Activated CD4-positive, alpha-beta T cell treated with anti-CD3 and anti-CD28 coated beads, Interleukin-2, amount 50 U/mL, for 4 hours (primary cell): ENCODE measurements at regions not wholly inside any gene's neighbourhood (a gene's known extent, or its start where the extent isn't known, plus 50 kb on each side); places are given as distances from the start of the nearest gene placed in this dataset.

Experiments used
- DNase-seq, 2 experiments: peaks; one replicate each; pipeline ENCODE4 v3.0.0-alpha.2; 2020

DNA sequence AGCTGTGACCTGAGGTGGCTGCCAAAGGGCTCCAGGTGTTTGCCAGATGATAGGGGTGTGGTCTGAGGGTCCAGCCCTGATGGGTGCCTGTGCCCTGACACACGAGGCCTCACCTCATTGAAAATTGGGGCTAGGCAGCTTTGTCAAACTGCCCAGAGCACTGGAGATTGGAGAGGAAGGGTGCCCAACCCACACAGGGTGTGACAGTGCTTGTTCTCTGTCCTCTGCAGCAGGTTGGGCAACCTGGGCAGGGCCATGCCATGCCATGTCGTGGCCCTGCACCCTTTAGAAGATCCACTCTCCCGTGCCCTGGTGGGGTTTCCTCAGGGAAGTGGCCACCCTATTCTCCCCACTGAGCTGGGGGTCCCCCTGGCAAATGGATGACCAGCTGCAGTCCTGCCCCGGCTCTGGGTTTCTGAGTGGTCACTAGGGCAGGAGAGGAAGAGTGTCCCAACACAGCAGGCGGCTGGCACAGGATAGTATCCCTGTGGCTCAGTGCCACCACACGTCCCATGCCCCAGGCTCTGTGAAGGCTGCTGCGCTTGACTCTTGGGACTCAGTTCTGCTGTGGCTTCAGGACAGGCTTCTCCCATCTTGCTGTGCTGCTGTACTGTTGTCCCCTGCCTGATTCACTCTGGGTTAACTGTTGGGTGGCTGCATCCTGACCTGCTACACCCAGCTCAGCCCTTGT is 100.8 kb upstream of the PITX1 start:
- DNase-seq = no peak

DNA sequence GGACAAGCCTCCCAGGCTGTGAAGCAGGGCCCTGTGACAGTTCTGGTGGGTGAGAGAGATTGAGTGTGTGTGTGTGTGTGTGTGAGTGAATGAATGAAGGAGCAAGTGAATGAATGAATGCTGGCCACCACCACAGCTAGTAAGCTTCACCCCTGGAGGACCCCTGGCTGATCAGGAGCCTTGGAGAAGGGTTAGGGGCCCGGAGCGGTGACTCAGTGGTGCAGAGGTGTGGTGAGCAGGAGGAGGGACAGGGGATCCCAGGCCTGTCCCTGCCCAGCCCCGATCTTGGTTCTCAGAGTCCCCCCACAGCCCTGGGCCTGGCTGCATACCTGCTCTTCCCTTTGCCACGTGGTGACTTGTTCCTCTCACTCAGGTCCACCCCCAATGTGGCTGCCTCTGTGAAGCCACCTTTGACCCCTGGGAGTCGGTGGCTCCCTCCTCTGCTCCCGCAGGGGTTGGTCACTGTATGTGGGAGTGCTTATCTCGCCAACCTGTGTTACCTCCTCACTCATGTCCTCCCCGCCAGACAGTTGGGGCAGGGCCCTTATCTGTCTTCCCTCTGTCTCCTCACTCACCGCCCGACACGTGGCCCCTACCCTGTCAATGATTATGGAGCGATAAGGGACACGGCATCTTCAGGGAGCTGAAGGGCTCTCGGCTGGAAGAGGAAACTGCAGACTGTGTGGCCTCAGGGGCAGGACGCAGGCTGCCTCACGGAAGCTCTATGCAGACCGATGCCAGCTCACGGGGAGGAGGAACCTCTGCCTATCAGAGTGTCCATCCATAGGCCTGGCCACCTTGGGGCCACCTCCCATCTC is 99.9 kb upstream of the PITX1 start:
- no peak for DNase-seq

DNA sequence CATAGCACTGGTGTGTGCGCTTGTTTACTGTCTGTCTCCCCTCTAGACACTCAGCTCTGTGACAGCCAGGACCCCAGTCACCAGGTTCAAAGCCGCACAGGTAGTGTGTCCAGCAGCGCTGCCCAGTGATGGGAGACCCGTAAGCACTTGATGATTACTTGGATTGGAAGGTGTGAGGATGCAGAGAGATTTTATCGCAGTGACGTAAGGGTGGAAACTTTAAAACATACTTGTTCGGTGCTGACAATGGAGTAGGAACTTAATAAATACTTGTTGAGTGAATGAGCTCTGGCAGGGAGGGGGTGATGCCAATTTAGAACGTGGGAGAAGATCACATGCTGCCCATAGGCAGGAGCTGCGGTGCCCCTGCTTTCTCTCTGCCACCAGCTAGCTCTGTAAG is 99.2 kb upstream of the PITX1 start:
- DNase-seq = no peak

DNA sequence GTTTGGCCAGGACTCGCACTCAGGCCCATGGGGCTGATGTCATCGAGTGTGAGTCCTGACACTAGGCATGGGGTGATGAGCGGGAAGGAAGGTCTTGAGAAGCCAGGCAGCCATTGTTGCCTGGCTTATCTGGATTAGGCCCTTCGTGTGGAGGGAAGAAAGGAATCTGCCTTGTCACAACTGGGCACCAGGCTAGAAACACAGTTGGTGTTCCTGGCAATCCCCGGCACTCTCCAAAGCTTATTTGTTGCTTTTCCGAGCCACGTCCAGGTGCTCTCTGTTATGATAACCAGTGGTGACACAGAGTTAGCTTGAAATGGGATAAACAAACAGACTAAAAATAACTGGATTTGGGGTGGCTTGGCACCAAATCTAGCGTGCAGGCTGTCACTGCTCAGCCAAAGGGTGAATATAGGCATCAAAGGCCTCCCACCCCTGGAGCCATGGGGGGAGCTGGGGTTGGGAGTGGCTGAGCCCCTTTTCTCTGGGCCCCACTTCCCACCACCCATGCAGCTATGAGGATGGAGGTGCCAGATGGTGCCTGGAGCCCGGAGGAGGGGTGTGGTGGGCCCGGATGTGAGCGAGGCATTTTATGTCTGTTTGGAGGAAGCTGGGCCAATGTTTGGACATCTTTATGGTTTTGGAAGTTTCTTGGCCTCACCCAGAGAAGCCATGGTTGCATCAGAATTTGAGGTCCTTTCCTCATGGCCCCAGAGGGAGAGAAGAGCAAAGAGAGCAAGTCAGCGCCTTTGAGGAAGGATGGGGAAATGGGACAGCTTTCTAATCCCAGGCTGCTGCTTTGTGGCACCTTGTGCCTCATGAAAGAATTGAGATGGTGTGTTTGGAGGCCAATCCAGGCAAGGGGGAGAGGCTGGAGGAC is 98.0 kb upstream of the PITX1 start:
- no peak for DNase-seq

DNA sequence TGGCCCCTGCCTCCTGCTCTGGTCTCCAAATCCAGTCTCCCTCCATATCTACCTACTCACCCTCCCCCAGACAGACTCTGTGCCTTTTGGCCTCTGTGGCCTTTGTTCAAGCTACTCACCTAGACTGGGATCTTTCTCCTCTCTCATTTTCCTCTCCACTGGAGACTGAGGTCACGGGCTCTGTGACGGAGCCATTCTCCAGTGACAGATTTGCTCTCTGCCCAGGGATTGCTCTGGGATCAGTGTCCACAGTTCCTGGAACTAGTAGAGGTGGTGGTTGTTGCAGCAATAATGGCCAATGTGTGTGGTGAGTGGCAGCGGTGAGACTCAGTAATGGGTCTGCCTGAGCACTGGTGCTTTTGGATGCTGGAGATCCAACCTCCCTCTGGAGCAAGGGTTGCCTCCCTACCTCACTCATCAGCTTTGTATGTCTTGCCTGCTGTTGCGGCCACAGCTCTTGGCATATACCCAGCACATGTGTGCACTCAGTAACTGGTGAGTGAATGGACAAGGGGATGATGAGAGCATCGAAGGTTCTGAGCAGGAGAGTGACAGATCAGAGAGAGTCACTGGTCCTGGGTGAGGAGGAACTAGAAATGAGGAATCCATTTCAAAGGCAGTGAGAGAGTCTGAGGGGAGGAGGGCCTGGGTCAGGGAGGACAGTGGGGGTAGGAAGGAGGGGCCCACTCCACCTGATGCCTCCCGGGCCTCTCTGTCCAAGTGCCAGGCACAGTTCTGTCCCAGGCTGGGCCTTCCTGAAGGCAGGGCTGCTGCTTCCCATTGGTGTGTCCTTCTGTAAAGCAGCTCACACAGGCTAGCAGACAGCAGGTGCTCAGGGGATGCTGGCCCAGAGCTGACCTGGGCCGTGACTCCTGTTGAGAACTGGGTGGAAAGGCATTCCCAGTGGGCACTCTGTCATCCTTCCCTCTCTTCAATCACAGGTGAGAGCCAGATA is 96.5 kb upstream of the PITX1 start:
- no peak for DNase-seq

DNA sequence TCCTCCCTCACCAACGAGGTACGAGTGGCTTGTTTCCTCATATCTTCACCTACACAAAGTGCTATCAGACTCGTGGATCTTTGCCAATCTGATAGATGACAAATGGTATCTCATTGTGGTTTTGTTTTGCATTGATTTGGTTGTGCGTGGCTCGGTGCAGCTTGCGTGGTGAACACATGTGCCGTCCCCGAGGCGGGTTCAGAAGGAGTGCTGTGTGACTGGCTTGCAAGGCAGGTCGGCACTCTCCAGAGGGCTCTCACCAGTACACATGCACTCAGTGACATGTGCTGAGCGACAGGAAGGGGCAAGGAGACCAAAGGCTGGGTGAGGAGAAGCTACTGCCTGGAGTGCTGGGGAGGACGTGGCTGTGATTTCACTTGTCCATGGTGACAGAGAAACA is 95.3 kb upstream of the PITX1 start:
- DNase-seq = no peak

DNA sequence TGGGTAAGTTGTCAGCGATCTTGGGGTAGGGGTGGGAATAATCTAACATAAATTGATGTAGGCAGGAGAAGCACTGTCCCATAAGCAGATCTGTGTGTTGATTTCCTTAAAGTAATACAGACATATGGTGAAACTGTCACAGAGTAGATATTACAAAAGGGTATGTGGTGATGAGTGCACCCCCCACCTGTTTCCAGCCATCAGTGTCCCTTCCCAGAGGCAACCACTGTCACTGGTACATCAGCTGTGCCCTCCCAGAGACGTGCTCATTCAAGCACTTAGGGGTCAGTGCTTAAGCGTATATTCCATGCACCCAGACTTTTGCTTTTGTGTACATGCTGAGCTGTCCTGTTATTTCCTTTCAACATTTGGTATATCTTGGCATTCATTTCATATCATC is 94.3 kb upstream of the PITX1 start:
- DNase-seq = no peak

DNA sequence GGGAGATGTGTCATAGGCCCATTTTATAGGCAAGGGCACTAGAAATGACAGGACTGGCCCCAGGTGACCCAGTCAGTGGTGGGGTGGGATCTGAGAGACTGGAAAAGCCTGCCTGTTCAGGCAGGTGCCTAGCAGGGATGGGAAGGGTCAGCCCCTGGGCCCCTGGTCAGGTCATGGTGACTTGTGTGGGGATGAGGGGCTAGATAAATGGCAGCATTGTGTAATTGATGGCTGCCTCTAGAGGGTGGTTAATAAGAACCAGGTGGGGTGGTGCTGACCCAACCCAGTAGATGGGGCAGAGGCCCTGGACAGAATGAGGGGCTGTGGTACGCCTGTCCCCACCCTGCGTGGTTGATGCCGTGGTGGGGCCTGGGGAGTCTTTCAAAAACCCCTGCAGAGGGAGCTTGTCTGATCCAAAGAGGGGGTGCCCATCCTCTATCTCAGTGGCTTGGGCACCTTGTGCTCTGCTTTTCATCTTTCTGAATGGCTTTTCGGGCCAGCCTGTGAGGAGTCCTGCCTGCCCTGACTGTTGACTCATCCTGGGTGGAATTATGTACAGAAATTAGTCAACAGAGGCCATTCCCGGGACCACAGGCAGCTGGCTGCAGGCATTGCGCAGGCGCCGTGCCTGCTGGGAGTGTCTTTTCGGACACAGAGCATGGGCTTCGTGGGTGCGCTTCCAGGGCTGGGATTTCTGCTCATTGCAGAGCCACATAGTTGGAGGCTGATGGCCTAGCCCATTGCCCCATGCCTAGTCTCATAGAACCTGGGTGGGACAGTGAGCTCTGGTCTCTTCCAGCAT is 93.6 kb upstream of the PITX1 start:
- no peak for DNase-seq

DNA sequence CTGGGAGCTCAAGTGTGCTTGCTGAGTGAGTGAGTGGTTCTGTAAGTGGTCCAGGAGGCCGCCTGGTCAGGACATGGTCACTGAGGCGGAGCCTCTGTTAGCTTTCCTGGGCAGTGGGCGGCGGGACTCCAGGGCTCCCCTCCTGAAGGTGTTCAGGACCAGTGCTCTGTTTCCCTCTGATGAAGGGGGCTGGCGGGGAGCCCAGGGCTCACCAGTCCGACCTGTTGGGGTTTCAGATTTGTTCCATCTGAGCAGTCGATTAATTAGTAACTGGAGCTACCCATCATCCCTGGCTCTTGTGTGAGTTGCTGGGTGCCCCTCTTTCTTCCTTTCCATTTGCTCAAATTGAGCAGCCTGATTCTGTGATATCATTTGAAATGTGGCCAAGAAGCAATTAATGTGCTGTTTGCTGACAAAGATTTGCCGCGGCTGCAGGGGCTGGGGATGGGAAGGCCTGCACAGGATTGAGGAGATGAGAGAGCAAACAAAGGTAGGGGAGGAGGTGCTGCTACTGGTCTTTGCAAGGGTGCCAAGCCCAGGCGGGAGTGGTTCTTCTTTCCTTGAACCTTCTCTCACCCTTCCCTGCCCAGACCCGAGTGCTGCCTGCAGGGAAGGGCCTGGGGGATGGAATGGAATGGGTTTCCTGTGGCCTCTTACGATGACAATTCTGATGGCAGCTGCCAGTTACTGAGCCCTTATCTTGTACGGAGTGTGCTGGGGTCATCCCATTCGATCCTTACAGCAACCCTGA is 92.8 kb upstream of the PITX1 start:
- no peak for DNase-seq

DNA sequence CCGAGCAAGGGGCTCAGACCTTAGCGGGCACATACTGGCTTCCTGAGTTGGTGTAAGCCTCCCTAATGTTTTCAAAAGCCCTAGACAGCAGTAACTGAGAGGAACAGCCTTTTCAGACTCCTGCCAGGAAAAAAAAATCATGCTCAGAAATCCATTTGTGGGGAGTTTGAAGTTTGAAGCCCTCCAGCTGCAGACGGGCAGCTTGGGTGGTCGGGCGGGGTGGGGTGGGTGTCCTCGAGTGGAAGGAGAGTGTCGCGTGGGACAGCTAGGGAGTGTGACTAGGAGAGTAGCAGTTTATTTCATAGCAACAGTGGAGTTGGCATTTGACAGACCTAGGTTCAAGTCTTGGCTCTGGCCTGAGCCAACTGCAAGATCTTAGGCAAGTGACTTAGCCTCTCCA is 90.7 kb upstream of the PITX1 start:
- no peak for DNase-seq

DNA sequence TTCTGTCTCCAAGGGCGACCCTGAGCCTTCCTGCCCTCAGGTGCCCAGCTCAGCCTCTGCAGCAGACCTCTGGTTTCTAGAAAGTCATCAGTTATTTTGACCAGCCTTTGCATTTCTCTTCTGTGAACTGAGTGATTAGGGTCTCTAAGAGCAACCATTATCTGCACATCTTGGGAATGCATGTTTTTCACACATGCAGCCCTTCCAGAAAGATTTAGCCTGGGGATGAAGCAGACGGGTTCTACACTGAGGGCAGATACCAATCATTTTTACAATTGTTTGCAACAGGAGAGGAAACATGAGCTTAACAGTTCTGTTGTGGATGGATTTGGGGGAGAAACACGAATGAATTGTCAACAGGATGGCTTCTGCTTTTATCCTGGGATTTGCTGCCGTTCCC is 90.1 kb upstream of the PITX1 start:
- no peak for DNase-seq

DNA sequence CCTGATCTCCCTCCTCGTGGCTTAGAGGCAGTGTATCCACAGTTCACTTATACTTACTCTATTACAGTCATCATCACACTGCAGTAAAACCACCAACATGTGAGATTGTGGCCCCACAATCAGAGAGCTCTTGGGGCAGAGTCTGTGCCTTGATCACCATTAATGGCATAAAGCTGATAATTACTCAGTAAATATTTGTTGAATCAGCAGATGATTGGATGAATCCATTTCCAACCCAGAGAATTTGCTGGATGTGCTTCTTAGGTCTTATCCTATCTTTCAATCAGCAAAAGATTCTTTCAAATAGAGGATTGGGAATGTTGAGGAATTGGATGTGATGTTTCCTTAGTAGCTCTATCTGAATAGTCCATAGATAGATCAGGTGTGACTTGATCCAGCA is 88.8 kb upstream of the PITX1 start:
- DNase-seq = no peak

DNA sequence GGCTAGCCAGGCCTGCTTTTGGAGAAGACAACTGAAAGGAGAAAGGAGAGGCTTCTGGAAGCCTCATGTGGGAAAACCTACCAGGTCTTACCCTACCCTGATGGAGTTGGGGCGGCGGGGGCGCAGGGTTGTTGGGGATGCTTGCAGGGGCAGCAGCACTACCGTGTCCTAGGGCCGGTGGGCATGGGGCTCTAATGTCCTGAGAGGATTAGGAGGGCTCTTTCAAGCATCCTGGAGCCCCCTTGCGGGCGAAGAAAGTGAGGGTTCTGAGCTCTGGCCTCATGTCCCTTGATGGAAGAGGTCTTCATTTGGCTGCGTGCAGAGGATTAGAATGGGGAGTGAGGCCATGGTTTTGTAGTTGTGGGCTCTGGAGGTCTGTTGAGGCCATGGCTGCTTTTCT is 86.9 kb upstream of the PITX1 start:
- DNase-seq = no peak

DNA sequence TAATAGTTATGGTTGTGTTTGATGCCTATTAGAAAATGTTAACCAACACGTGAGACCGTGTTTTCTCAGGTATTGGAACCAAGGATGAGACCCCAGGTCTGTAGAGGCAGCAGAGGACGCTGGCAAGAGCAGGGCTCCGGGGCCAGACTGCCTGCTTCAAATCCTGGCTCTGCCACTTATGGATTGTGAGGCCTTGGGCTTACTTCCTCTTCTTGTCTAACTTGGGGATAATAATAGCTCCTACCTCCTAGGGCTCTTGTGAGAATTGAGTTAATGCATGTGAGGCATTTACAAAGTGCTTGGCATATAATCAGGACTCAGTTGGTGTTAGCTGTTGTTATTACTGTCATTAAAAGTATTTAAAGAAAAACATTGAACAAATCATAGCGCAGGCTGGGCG is 85.5 kb upstream of the PITX1 start:
- DNase-seq = no peak

DNA sequence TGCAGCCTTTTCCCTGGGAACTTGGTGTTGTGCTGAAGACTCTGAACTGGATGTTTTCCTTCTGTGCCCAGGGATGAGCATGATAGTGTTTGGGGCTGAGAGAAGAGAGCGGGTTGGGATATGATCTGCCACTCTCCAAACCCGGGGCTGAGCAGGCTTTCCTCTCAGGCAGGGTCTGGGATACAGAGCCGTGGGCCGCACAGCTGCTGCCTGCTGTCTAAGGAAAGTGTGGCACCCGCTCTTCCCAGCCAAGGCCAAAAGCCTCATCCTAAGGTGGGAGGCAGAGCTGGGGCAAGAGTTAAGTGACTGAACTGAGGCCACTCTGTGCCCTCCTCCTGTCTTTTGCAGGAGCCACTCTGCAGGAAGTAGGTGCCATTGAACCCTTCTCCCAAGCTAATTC is 83.6 kb upstream of the PITX1 start:
- no peak for DNase-seq

DNA sequence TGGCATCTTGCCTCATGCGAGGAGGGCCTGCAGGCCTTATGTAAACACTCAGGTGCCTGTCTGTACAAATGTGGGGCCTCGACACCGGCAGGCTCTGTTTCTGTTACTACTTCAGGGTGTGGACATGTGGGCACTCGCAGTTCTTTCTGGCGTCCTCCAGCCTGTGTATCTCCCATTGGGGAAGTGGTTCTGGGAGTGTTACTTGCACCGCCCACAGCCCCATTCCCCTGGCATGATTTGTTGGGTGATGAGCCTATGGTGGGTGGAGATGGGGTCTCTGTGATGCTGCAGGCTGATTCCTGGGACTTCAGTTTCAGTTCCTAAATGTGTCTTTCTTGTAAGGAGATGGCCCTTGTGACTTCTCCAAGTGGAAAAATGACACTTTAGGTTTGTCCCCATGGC is 82.1 kb upstream of the PITX1 start:
- DNase-seq = no peak

DNA sequence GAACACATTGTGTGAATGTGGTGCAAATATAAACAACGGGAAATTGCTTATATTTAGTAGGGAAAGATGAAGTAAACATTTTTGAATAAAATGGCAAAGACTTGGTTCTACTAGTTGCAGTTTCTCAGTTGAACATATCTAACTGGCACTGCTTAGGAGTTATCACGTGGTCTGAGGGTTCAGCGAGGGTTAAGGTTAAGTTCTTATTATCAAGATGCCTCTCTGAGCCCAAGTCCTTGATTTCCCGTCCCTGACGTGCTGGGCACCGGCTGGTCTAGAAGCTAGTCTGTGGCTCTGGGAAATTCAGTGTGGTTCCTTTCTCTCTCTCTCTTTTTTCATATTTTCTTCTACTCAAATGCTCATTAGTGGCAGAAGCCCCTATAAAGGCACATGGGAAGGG is 81.6 kb upstream of the PITX1 start:
- DNase-seq = no peak

DNA sequence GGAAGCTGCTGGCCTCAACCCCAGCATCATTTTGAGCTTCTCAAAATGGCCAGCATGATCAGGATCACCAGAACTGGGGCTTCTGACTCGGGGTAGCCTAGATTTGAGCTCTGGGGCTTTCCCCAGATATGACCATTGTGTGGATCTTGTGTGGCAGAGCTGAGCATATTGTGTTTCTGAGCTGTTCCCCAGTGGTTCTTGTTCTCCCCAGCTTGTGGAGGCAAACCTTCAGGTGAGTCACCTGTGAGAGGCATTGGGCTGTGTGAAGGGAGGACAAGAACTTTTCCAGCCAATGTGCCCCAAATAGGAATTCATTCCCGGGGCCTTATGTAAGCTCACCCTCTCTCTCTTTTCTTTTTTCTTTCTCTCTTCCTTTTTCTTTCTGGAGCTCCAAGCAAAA is 80.7 kb upstream of the PITX1 start:
- no peak for DNase-seq

DNA sequence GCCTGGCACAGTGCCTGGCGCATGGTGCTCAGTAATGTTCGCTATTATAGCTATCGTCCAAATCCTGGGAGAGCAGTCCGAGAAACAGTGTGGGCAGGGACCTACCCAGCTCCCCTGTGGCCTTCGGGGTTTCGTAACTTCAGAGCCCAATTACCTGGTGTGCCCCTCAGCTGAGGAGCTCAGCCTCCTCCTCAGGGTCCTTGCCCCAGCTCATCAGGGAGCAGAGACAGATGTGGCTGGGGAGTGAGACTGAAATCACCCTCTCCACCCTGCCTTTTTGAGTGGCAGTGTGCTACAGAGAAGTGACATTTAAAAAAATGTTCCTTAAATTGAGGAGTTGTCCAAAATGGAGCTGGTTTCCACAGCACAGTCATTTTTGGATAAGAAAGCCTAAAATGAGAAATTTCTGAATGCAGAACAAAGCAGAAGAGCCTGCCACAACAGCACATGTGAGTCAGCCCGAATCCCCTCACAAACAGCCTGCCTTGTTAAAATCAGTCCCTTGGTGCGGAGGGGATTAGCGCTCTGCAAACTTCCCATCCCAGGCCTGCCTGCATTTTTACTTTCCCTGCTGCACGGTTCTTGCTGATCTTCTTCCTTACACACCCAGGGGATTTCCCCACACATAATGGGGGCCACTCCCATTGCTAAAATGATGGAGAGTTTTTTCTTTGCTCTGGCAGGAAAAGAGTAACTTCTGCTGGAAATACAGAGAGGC is 78.1 kb upstream of the PITX1 start:
- DNase-seq = no peak
